ENCODE measurements at regions not wholly inside any gene's neighbourhood (a gene's known extent, or its start where the extent isn't known, plus 50 kb on each side); places are given as distances from the start of the nearest gene placed in this dataset.

DNA sequence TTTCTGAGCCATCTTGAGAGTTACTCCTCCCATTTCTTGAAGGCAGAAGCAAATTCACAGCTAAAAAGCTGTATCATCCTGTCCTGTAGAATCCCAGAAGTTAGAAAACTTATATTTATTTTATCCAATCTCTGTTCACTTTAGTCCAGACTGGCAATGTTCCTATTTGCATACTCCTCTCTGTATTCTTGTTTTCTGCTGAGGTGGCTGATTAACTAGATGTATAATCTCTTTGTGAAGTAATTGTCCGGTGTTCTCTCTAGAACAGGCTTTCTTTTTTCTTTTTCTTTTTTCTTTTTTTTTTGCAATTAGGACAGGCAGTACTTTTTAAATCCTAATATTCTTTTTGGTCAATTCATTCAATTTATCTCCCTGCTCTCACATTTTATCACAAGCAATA, 411.0 kb downstream of the KCNJ3 start:
- DNase-seq = no peak

DNA sequence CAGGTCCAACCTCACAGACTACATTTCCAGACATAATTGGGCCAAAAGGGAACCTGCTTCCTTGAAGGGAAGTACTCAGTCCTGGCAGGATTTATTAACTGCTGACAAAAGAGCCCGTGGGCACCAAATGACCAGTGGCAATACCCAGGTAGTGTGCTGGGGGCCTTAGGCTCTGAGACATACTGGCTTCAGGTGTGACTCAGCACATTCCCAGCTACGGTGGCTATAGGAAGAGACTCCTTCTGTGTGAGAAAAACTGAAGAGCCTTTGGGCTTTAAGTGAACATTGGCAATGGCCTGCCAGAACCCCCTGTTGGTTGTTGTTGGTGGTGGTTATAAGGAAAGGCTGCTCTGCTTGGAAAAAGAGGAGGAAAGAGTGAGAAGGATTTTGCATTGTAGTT, 401.8 kb downstream of the KCNJ3 start:
- no peak for DNase-seq

DNA sequence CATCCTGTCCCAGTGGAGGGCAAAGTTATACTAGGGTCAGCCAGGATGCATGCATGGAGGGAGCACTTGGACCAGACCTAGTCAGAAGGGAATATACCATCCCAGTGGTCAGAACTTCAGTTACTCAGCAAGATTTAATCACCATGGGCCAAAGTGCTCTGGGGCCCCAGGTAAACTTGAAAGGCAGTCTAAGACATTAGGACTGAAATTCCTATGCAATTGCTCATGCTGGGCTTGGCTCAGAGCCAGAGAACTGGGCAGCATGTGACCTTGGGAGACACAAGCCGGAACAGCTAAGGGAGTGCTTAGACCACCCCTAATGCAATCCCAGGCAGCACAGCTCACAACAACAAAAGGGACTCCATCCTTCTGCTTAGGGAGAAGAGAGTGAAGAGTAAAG, 401.3 kb downstream of the KCNJ3 start:
- no peak for DNase-seq

DNA sequence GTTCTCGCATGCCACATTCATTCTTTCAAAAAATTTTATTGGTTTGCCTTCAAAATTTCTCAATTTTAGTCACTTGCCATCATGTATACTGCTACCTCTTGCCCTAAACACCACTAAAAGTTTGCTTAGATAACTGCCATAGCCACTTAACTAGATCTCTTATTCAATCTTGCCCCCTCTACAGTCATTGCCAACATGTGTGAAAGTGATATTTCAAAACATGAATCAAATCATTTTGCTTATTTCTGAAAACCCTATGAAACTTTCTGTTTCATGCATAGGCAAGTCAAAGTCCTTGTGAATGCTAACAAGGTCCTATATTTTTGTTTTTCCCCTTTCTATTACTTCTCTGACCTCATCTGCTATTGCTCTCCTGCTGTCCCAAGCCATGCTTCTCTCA, 397.1 kb downstream of the KCNJ3 start:
- no peak for DNase-seq

DNA sequence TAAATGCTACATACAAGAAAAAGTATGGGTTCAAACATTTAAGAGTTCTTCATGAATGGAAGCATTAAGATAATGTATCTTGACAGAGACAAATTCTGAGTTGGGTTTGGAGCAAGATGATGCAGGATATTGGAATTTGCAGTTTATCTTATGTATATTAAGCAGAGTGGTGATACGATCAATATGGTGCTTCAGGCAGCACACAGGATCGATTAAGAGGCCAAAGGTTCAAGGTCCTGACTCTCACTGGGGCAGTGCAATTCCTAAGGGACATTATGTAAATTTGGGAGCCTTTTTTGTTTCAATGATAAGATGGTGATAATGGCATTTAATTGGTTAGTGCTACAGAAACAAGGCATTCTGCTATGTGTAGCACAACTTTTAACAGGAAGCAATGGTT, 381.9 kb downstream of the KCNJ3 start:
- DNase-seq = no peak

DNA sequence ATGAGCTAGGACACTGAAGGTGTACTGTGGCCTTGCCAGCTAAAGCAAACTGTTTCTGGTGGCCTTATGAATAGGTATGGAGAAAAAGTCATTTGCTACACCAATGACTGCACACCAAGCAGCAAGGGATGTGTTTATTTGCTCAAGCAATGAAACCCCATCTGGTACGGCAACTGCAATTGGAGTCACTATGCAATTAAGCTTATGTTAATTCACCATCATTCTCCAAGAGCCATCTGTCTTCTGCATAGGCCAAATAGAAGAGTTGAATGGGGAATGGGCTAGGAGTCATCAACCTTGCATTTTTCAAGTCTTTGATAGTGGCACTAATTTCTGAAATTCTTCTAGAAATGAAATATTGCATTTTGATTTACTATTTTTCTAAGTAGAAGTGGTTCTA, 372.0 kb downstream of the KCNJ3 start:
- no peak for DNase-seq

DNA sequence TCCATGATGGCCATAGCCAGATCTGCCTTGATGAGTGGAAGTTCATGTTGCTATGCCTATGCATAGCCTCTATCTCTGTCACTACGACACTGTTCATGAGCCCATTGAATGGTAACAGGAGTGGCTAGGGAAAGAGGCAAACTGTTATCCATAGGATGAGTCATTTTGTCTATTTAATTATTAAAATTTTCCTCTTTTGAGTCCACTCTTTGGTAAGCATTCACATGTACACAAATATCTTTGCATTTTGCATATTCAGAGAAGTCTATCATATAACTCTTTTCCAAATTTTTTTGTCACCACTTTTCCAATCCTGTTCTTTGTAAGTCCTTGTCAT, 364.4 kb downstream of the KCNJ3 start:
- DNase-seq = no peak

DNA sequence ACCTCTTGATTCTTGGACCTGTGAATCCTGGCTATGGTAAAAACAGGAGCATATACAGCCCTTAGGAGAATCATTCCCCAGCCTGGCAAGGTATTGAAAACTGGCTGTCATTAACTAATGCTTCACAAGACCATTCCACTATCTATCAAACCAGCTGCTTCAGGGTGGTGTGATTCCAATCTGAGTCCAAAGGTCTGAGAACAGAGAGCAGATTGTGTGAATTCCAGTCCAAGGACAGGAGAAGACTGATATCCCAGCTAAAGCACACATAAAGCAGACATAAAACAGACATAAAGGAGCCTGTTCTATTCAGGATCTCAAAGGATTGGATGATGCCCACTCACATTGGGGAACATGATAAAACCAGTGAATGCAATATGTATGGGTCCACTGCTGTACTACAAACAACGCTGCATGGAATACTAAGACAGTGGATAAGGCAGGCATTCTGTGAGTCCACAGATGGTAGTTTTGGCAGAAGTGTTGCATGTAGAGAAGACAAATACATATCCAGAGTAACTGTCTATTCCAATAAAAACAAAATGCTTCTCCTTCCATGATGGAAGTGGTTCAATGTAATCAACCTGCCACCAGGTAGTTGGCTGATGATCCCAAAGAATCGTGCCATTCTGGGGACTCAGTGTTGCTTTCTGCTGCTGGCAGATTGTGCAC, 363.9 kb downstream of the KCNJ3 start:
- DNase-seq = no peak

DNA sequence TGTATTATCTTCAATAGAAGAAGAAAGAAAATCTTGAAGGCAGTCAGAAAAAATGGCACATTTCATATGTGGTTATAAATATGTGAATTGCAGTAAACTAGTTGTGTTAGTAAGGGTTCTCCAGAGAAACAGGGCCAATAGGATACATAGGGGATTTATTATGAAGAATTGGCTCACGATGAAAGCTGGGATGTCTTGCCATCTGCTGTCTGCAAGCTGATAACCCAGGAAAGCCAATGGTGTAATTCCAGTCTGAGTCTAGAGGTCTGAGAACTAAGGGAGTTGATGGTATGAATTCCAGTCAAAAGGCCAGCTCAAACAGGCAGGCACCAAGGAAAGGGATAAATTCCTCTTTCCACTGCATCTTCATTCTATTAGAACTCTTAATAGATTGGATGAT, 362.4 kb downstream of the KCNJ3 start:
- DNase-seq = no peak

DNA sequence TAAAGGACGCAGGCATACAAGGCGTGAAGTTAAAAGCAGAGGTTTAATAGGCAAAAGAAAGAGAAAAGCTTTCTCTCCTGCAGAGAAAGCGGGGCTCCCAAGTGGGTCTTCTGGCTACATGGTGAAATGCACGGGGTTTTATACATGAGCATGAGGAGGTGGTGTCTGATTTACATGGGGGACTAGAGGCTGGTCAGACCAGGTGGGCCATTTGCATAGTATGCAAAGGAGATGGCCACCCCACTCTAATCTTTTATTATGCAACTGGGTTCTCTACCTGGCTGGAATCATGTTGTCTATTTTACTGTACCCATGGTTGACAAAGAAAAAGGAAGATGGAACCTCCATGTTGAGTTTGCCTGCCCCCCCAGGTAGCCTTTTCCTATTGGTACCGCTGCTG, 356.2 kb downstream of the KCNJ3 start:
- DNase-seq = no peak

DNA sequence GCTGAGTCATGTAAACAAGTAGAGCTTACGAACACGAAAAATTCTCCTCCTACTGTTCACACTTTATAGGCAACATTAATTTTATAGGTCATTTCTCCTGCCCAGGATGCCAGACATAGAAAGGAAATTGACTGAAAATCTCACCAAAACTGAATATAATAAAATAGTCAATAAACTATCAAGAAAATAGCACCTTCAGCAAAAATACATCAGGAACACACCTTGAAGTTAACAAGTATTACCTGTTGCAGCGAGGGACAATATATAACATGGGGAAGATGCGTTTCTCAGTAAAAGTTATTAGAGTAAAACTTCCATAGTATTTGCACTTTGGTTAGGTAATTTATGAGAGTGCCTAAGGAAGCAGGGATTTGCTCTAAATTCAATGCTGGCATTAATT, 344.6 kb downstream of the KCNJ3 start:
- DNase-seq = no peak

DNA sequence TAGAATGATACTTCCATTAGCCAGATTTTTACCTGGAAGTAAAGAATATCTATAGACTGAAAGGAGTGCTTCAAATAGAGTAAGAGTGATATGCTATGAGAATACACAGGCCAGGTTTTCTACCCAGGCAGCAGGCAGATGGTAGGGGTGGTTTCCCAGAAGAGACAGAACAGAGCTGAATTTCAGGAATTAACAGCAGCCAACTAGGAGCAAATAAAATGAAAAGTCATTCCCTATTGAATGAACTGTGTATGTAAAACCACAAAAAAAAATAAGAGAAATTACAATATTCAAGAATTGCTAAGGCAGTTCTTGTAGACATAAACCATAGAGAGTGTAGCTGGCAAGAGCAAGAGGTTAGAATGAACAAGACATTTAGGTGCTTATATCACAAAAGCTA, 336.8 kb downstream of the KCNJ3 start:
- DNase-seq = no peak

DNA sequence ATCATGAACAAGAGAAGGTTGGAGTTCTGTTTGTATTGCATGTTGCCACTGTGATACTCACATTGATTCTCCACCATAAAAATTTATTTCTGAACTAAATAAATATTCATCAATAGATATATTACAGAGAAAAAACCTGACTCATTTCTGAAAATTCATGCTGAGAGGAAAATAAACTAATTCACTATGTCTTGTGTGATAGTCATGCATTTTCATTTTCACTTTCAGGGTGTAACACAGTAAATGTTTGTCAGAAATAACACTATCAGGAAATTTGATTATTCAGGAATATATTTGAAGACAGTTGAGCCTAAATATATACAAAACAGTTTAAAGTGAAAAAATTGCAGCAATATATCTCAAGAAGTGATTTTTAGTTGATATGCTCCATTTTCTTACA, 335.2 kb downstream of the KCNJ3 start:
- DNase-seq = no peak

DNA sequence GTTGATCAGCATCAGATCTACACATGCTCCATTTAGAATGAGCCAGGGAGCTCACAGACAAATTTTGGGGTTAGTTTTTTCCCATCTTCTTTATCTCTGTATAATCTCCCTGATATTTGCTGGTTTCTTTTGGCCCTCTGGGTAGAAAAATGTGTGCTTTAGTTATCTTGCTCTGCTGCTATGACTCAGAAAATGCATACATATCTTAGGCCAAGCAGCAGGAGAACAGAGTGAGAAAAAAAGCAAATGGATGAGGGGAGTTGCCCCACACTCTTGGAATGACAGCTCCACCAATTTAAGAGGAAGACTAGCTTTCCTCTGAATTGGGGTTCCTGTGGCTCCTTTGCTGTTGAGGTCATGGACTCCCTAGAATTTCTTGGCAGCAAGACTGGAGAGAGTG, 331.8 kb downstream of the KCNJ3 start:
- no peak for DNase-seq

DNA sequence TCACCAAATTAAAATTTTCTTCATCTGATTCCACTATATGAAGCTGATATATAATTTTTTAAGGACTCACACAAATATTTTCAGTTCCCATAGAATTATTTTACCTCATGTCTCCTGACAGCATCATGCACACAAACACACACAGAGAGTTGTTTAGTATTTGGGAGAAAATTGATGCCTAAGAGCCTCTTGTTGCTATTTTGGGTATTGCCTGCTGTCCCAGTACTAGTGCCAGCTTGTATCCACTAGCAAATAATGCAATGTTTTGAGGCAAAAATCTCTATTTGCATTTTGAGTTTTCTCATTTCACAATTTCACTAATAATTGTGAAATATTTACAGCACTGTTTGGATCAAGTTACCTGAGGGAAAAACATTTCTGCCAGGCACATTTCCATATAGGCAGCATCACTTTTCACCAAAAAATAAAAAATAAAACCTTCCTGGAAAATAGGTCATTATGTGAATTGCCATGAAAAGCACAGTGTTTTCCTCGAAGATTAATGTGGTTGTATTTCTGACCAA, 328.2 kb downstream of the KCNJ3 start:
- DNase-seq = no peak

DNA sequence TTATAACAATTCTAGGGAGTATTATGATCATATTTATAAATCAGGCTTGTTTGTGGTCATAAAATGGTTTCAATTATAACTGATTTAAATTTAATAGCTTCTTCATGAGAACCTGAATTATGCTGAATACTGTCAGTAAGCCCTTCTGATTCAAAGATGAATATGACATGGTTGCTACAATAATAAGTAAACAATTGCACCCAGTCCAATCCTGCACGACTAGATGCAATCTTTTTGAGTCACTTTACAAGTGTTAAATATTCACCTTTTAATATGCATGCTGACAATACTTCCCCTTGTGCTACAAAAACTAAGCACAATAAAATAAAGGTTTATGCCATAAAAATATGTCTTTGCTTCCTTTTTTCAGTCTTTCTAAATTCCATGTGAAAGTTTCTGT, 325.2 kb downstream of the KCNJ3 start:
- DNase-seq = no peak

DNA sequence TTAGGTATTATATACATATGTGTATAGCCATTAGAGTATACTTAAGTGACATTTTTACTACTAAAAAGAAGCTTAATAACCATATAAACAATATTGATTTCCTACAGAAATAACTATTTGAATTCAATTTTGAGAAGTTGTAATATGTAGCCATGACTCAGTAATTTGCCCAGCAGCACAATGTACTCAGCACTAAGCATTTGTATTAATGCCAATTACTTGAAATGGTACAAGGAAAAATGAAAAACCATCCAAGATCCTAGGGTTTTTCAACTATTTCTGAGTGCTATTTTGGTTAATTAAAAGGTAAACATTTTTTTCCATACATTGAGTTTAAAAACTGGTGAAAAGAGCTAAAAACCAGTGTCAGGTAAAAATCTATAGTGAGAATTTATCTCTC, 324.0 kb downstream of the KCNJ3 start:
- DNase-seq = no peak

DNA sequence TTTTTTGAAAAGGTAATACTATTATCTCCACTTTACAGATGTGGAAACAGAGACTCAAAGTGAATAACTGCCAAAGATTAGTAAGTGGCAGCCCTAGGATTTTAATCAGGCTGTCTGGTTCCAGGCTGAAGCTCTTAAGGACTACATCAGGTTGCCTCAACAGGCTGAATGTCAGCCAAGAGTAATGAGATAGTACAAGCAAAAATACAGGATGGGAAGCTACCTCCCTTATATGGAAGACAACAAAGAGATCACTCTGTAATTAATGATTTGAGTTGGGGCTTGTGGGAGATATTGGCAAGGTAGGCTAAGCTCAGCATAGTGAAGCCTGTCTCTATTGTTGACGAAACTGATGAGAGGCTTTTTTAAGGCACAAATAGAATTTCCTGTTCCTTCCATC, 323.1 kb downstream of the KCNJ3 start:
- DNase-seq = no peak

DNA sequence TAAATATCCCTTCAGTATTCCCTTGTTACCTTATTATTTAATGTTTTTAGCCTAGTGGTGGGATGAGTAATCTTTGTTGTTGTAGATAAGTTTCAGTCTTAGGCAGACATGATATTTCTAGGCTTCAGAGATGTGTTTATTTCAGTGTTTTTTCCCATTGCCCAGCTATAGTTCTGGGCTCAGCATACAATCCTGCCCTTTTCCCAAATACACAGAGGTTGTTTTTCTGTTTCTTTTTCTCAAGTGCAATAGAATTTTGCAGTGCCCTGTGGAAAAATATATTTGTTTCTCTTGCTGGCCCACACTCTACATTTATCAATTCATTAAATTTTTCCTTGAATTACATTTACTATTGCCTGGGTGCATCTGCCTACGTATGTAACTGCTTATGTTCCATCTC, 321.8 kb downstream of the KCNJ3 start:
- DNase-seq = no peak

DNA sequence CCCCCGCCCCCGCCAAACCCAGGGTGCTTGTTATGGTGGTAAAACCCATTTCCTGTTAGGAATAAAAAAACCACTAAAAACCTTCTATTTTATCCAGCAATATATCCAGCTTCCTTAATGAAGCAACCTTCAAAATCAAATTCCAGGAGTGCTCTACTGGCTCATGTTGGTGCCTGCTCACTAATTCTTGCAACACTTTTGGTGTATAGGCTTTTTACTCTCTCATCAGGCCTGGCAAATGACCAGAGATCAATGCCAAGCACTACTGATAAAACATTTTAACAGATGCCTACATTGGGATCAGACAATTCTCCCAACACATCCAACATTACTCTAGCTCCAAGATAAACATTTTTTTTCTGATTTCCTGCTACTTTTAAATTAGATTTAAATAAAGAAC, 312.4 kb downstream of the KCNJ3 start:
- DNase-seq = no peak

DNA sequence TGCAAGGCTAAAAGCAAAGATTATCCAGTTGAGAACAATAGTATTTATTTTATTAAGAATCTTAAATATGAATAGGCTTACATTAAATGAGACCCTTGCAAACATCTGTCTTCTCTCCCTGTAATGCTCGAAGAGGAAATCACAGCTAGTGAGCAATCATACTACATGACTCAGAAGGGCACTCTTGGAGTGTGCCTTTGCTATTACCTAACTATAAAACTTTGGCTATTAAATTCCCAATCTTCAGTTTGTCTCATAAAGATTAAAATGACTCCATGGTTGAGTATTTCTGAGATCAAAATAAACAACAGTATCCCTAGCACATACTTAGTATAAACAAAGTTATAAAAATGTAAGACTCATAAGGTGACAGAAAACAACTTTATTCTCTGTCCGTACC, 296.9 kb downstream of the KCNJ3 start:
- DNase-seq = no peak

DNA sequence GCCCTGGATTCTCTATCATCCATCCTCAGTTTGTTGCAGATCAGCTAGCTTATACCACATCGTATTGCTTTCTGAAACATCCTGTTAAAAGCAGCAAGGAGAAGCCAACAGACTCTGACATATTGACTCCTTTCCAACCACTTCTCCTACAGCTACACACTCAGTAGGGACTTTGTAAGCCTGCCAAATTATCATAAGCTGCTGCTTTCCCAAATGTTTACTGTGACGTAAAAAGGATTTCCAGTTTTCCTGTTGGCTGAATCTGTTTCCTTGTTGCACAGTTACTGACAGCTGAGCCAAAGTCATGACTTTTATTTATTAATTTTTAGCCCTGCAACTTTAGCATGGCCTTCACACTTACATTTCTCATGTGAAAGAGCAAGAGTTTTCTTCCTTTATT, 294.3 kb downstream of the KCNJ3 start:
- DNase-seq = no peak

DNA sequence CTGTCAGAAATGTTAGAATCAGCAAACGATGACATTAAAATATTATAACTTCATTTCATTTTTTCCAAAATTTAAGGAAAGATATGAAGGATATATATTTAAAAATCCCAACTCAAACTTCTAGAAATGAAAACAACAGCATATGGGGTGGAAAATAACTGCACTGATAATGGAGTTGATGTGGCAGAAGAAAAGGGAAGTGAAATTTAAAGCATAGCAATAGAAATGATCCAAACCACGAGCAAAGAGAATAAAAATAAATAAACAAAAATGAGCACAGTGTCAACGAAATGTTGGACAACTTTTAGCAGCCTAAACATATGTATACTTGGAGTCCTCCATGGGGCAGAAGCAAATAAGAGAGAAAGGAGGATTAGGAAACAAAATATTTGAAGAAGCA, 280.2 kb downstream of the KCNJ3 start:
- no peak for DNase-seq

DNA sequence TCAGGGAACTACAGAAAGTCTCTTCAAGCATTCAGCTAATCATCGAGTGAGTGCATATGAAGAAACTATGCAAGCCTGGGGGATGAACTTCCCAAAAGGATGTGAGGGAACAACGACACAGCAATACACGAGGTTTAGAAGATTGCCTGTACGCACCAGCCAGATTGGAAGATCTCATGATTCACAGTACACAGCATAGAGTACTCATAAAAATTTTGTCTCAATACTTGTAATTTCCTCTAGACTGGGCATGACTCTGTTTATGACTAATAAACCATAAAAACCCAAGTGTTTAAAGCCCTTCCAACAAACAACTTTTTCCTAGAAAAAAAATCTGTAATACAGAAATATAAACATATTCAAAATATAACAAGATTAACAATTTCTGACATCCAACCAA, 279.7 kb downstream of the KCNJ3 start:
- no peak for DNase-seq

DNA sequence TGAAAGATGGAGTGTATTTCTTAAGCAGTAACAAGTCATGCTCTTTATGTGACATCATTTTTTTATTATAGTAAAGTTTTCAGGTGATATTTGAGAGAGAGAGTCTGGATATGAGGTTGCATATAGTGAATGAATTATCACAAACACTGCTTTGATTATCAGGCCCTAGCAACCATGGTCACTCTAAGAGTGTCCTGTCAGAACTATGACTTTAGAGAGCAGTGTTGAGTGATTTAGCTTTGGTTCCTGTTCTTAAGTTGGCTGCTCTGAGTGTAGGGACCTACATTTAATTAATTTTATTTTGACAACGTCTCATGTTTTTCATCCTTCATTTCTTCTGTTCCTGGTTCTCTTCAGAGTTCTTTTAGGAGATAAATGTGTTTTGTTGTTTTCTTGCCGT, 275.5 kb downstream of the KCNJ3 start:
- DNase-seq = no peak

DNA sequence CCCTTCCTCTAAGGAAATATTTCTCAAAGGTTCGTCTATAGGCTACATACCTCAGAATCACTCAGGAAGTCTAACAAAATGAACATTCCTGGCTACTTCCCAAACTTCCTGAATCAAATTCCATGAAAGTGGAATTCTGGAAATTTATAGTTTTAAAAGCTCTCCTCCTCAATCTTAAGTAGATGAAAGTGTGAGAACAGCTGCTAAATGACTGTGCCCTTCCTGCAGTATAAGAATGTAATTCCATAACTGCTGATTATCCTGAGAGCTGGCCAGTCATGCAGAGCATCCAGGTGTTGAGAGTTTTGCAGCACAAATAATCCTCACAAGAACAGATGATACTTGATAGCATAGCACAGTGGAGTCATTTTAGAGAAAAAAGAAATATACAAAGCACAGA, 265.0 kb downstream of the KCNJ3 start:
- DNase-seq = no peak
